ENCODE measurements at regions not wholly inside any gene's neighbourhood (a gene's known extent, or its start where the extent isn't known, plus 50 kb on each side); places are given as distances from the start of the nearest gene placed in this dataset.

GRCh38 chr18:11320986-11321385, 171.6 kb upstream of the PIEZO2 start:
- intact Hi-C loops (cut with micrococcal nuclease), result no loop called here
- no peaks in the 10 kb centered on the region for H3K9me3 Mint-ChIP-seq (ENCODE audit: unreplicated experiment)
- no peak overlapping the region for H3K4me3 Mint-ChIP-seq (ENCODE audit: unreplicated experiment)
- H3K36me3 Mint-ChIP-seq (ENCODE audit: insufficient read depth, unreplicated experiment), result no peaks in the 10 kb centered on the region
- TF ChIP-seq, protein P1, sequence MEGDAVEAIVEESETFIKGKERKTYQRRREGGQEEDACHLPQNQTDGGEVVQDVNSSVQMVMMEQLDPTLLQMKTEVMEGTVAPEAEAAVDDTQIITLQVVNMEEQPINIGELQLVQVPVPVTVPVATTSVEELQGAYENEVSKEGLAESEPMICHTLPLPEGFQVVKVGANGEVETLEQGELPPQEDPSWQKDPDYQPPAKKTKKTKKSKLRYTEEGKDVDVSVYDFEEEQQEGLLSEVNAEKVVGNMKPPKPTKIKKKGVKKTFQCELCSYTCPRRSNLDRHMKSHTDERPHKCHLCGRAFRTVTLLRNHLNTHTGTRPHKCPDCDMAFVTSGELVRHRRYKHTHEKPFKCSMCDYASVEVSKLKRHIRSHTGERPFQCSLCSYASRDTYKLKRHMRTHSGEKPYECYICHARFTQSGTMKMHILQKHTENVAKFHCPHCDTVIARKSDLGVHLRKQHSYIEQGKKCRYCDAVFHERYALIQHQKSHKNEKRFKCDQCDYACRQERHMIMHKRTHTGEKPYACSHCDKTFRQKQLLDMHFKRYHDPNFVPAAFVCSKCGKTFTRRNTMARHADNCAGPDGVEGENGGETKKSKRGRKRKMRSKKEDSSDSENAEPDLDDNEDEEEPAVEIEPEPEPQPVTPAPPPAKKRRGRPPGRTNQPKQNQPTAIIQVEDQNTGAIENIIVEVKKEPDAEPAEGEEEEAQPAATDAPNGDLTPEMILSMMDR (IDR thresholded peaks at IDR 0.05; ENCODE audit: unreplicated experiment), result no peak
- no peak overlapping the region for H3K27ac Mint-ChIP-seq (ENCODE audit: low read depth, unreplicated experiment)
- peaks cover 12% of the 10 kb centered on the region for H3K4me1 Mint-ChIP-seq (ENCODE audit: insufficient read depth, unreplicated experiment)
- H3K27me3 Mint-ChIP-seq (ENCODE audit: insufficient read depth, unreplicated experiment), result no peaks in the 10 kb centered on the region
- CTCF ChIA-PET, result interaction anchor here (1.2 to 2.3 kb wide), 2 partner anchors 10 to 13 kb away, joined by 5 to 17 read pairs; no protein-coding TSS in a partner anchor
- POLR2A ChIA-PET, result interaction anchor here (1.1 kb wide), 1 partner anchor 9 kb away, joined by 3 read pairs; no protein-coding TSS in a partner anchor
- peak; percentile 42 for DNase-seq (ENCODE audit: unreplicated experiment)
- BruUV-seq (replicated peaks), result no TSS peak

DNA sequence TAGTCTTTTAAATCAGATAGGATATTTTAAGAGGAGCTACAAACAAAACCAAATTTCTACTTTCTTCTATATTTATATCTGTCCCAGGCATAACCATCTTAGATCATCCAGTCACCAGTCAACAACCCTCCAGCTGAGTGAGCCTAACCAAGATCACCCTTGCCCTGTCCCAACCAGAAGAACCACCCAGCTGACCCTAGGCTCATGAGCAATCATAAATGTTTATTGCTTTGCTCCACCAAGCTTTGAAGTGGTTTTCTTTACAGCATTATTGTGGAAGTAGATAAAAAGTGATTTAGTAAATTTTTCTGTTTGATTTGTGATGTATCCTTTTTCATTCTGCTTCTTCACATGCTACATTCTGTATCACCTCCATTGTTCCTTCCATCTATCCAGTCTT, 167.2 kb upstream of the PIEZO2 start:
- DNase-seq (ENCODE audit: unreplicated experiment), result no peak
- H3K27ac Mint-ChIP-seq (ENCODE audit: low read depth, unreplicated experiment), result no peak overlapping the region
- CTCF ChIA-PET, result interaction anchor here (0.6 to 1.1 kb wide), 2 partner anchors 196 to 411 kb away, joined by 4 to 5 read pairs; no protein-coding TSS in a partner anchor
- no peaks in the 10 kb centered on the region for H3K36me3 Mint-ChIP-seq (ENCODE audit: insufficient read depth, unreplicated experiment)
- no peaks in the 10 kb centered on the region for H3K4me1 Mint-ChIP-seq (ENCODE audit: insufficient read depth, unreplicated experiment)
- intact Hi-C loops (cut with micrococcal nuclease), result no loop called here
- TF ChIP-seq, protein P1 (IDR thresholded peaks at IDR 0.05; ENCODE audit: unreplicated experiment), result no peak
- no peaks in the 10 kb centered on the region for H3K9me3 Mint-ChIP-seq (ENCODE audit: unreplicated experiment)
- BruUV-seq (replicated peaks), result no TSS peak
- POLR2A ChIA-PET, result interaction anchor here (0.7 kb wide), 1 partner anchor 8 kb away, joined by 3 read pairs; no protein-coding TSS in a partner anchor
- H3K27me3 Mint-ChIP-seq (ENCODE audit: insufficient read depth, unreplicated experiment), result peaks cover 26% of the 10 kb centered on the region
- H3K4me3 Mint-ChIP-seq (ENCODE audit: unreplicated experiment), result no peak overlapping the region

GRCh38 chr18:11310476-11311086, 161.2 kb upstream of the PIEZO2 start:
- ChIA-PET POLR2A (interaction anchor here (0.7 to 3.2 kb wide), 4 partner anchors 189 to 249 kb away, joined by 3 to 18 read pairs (median 3); no protein-coding TSS in a partner anchor), CTCF (interaction anchor here (0.5 to 4.2 kb wide), 57 partner anchors 8 to 815 kb away, joined by 3 to 114 read pairs (median 4); no protein-coding TSS in a partner anchor)
- BruUV-seq (replicated peaks), result no TSS peak
- no peak overlapping the region for H3K27ac Mint-ChIP-seq (ENCODE audit: low read depth, unreplicated experiment)
- H3K4me1 Mint-ChIP-seq (ENCODE audit: insufficient read depth, unreplicated experiment), result peaks cover 7% of the 10 kb centered on the region
- TF ChIP-seq, protein P1 (IDR thresholded peaks at IDR 0.05; ENCODE audit: unreplicated experiment), result peak; percentile 78
- H3K36me3 Mint-ChIP-seq (ENCODE audit: insufficient read depth, unreplicated experiment), result no peaks in the 10 kb centered on the region
- H3K9me3 Mint-ChIP-seq (ENCODE audit: unreplicated experiment), result no peaks in the 10 kb centered on the region
- H3K4me3 Mint-ChIP-seq (ENCODE audit: unreplicated experiment), result no peak overlapping the region
- intact Hi-C loops (cut with micrococcal nuclease), result loop anchor here (1.0 to 5.0 kb wide), 3 partner anchors 78 to 242 kb away; no protein-coding TSS in a partner anchor
- DNase-seq (ENCODE audit: unreplicated experiment), result peak; percentile 59
- peaks cover 26% of the 10 kb centered on the region for H3K27me3 Mint-ChIP-seq (ENCODE audit: insufficient read depth, unreplicated experiment)

- peaks cover 7% of the 10 kb centered on the region for H3K4me1 Mint-ChIP-seq (ENCODE audit: insufficient read depth, unreplicated experiment)
- H3K27ac Mint-ChIP-seq (ENCODE audit: low read depth, unreplicated experiment), result no peak overlapping the region
- TF ChIP-seq, protein P1 (IDR thresholded peaks at IDR 0.05; ENCODE audit: unreplicated experiment), result no peak
- ChIA-PET CTCF (interaction anchor here (1.0 to 3.0 kb wide), 5 partner anchors 9 to 210 kb away, joined by 3 to 25 read pairs (median 5); no protein-coding TSS in a partner anchor), POLR2A (no interaction called here)
- no peak overlapping the region for H3K4me3 Mint-ChIP-seq (ENCODE audit: unreplicated experiment)
- H3K36me3 Mint-ChIP-seq (ENCODE audit: insufficient read depth, unreplicated experiment), result no peaks in the 10 kb centered on the region
- intact Hi-C loops (cut with micrococcal nuclease), result loop anchor here (2.0 kb wide), 1 partner anchor 458 kb away; no protein-coding TSS in a partner anchor
- H3K9me3 Mint-ChIP-seq (ENCODE audit: unreplicated experiment), result peaks cover 7% of the 10 kb centered on the region
- BruUV-seq (replicated peaks), result no TSS peak
- H3K27me3 Mint-ChIP-seq (ENCODE audit: insufficient read depth, unreplicated experiment), result peaks cover 17% of the 10 kb centered on the region
- DNase-seq (ENCODE audit: unreplicated experiment), result peak; percentile 20
Observed at GRCh38 chr18:11309172-11309571, 159.8 kb upstream of the PIEZO2 start.

Data from MCF 10A (cell line).